Stimulated activated naive CD8-positive, alpha-beta T cell treated with anti-CD3 and anti-CD28 coated beads, Interleukin-15, amount 100 ng/mL, for 72 hours (primary cell): ENCODE measurements at regions not wholly inside any gene's neighbourhood (a gene's known extent, or its start where the extent isn't known, plus 50 kb on each side); places are given as distances from the start of the nearest gene placed in this dataset.
"Not testable (repeated sequence)": the region's sequence is repeated elsewhere in the genome, so short reads cannot be mapped to it uniquely, and the experiment has no call there.

Source experiments
- ATAC-seq: fragments of 150-1000 bp; cut with Tn5 transposase; 2 replicates; pipeline ENCODE4 v1.10.0; 2021; ENCODE audit warnings: mild to moderate bottlenecking, moderate library complexity
- DNase-seq, 2 donors: peaks; one replicate each; pipeline ENCODE4 v3.0.0; 2021 to 2022
- H3K27ac Mint-ChIP-seq, 2 donors: one replicate each; pipeline ENCODE4 v1.8.0; 2022; ENCODE audit warnings: mild to moderate bottlenecking in 2 of 2, mixed read lengths in 2 of 2, moderate library complexity in 2 of 2
- H3K27me3 Mint-ChIP-seq: one replicate; pipeline ENCODE4 v1.8.0; 2022; ENCODE audit warnings: mixed read lengths
- H3K4me1 Mint-ChIP-seq: one replicate; pipeline ENCODE4 v1.8.0; 2022; ENCODE audit warnings: mild to moderate bottlenecking, mixed read lengths
- H3K4me3 Mint-ChIP-seq, 2 donors: one replicate each; pipeline ENCODE4 v1.8.0; 2022; ENCODE audit warnings: mild to moderate bottlenecking in 2 of 2, mixed read lengths in 2 of 2, moderate library complexity in 1 of 2
- H3K9me3 Mint-ChIP-seq, 2 donors: one replicate each; pipeline ENCODE4 v1.8.0; 2022; ENCODE audit warnings: mixed read lengths in 2 of 2

DNA sequence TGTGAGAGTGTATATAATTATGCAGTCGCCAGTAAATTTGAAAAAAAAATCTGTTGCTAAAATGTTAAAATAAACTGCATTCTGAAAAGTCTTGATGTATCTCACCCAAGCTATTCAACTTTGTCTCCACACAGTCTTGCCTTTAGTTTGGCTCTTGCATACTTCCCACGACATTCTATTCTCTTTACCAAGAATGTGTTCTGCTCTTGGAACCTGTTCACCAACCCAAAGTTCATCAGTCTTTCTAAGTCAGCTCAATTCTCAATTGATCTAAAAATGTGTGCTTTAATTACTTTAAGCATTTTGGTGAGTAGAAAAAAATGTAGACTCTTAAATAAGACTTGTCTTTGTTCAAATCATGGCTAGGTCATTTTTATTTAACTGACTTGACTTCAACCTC is 657.7 kb upstream of the TBL1XR1 start:
- Mint-ChIP-seq H3K27ac (no peak overlapping the region), H3K27me3 (no peaks in the 10 kb centered on the region), H3K4me3 (no peak overlapping the region), H3K4me1 (no peaks in the 10 kb centered on the region), H3K9me3 (peaks cover 20 to 31% of the 10 kb centered on the region in 2 donors)
- ATAC-seq (no peak), DNase-seq (no peak)

DNA sequence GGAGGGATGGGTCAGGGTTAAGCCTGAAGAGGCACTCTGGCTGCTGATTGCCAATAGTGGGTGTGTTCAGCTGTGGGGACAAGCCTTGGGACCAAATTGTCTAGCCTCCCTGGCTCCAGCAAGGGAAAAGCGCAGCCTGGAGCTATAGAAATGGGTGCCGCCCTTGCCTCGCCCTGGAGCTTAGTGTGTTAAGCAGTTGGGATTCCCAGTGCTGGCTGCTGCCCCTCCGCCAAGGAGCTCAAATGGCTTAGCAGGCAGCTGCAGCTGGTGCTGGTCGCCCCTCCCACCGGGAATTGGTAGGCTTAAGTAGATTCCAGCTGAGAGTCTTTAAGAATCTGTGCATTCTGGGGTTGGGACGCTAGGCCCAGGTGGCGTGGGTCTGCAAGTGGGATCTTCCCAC is 662.9 kb upstream of the TBL1XR1 start:
- Mint-ChIP-seq H3K27me3 (no peaks in the 10 kb centered on the region), H3K27ac (no peak overlapping the region), H3K4me3 (no peak overlapping the region), H3K9me3 (peaks cover 33 to 46% of the 10 kb centered on the region in 2 donors), H3K4me1 (no peaks in the 10 kb centered on the region)
- no peak for ATAC-seq
- DNase-seq, result no peak

DNA sequence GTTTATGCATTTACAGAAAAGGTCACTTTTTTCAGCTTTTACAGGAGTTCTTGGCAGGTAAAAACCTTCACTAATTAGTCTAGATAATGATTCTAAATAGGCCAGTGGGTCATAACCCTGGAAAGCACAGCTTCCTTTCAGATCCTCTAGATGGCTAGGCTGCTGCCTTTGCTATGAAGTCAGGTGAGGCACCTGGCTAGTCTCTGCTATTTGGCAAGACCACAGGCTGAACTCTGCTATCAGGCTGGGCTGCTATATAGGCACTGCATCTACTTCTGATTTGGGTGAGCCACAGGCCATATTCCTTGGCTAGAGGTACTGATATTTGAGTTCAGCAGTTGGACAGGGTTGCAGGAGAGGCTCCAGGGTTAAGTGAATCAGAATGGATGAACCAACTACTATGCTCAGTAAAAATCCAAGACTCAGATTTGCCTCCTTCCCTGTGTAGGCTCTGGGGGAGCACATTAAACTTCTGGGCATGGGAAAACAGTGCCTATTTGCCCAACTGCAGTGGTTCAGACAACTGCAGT is 665.7 kb upstream of the TBL1XR1 start:
- Mint-ChIP-seq H3K4me1 (no peaks in the 10 kb centered on the region), H3K27me3 (no peaks in the 10 kb centered on the region), H3K4me3 (no peak overlapping the region), H3K27ac (no peak overlapping the region), H3K9me3 (peaks cover 33 to 52% of the 10 kb centered on the region in 2 donors)
- no peak for DNase-seq
- ATAC-seq, result no peak

DNA sequence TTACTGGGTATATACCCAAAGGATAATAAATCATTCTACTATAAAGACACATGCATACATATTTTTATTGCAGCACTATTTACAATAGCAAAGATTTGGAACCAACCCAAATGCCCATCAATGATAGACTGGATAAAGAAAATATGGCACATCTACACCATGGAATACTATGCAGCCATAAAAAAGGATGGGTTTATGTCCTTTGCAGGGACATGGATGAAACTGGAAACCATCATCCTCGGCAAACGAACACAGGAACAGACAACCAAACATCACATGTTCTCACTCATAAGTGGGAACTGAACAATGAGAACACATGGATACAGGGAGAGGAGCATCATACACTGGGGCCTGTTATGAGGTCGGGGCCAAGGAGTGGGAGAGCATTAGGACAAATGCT is 665.0 kb upstream of the KCNMB2 start:
- ATAC-seq, DNase-seq, H3K27me3 Mint-ChIP-seq, H3K4me3 Mint-ChIP-seq, H3K4me1 Mint-ChIP-seq, H3K27ac Mint-ChIP-seq: not testable (repeated sequence)
- peaks cover 22 to 38% of the 10 kb centered on the region in 2 donors for H3K9me3 Mint-ChIP-seq

DNA sequence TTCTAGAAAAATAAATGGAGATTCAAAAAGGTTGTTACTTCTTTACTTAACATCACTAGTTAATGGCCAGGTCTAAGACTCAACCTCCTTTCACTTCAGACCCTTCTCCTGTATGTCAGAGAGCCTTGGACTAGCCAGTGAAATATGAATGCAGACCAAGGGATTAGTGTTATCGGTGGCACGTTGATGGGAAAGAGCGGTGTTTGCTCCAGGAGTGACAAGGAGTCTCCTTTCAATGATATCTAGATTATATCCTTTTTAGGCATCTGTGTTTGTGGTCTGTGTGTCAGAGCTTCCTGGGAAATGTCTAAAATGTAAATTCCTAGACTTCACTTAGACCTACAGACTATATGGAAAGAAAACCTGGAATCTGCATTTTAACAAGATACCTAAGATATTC is 658.0 kb upstream of the KCNMB2 start:
- DNase-seq (no peak), ATAC-seq (no peak)
- Mint-ChIP-seq H3K27me3 (no peaks in the 10 kb centered on the region), H3K9me3 (no peaks in the 10 kb centered on the region), H3K4me1 (peaks cover 12% of the 10 kb centered on the region), H3K27ac (no peak overlapping the region), H3K4me3 (no peak overlapping the region)

DNA sequence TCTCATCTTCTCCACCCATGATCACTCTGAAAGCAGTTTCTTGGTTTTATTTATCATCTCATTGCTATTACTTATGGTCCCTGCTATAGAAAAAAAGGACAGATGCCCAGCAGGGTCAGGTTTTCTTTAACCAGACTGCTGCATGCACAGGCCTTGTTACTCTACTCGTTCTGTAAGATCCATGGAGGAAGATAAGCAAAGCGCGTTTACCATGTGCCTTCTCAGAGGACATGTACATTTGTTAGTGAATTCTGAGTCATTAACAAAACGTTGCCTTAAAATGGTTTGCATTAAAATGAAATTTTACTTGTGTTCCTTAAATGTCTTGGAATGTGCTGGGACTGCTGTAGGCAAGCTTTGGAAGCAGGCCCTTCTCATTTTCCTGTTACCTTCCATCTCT is 657.3 kb upstream of the KCNMB2 start:
- Mint-ChIP-seq H3K27me3 (no peaks in the 10 kb centered on the region), H3K27ac (peak overlapping the region; percentile 69 to 71), H3K9me3 (no peaks in the 10 kb centered on the region), H3K4me3 (no peak overlapping the region), H3K4me1 (peaks cover 19% of the 10 kb centered on the region)
- DNase-seq, result no peak
- no peak for ATAC-seq

DNA sequence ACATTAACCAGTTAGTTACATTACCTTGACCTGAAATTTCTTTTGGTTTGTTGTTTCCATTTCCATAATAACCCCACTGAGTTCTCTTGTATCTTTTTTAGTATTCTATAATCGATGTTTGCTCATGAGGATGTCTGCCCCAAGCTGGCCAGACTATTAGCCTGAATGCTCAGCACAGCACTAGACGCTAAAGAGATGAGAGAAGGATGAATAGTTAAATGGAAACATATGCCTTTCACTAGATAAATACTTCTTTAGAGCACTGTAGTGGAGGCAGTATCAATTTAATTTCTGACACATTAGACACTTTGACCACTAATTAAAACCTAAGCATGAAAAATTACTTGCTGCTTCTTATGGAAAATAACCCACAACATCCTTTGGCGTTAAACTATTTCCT is 654.9 kb upstream of the KCNMB2 start:
- H3K27ac Mint-ChIP-seq, result no peak overlapping the region
- H3K4me1 Mint-ChIP-seq, result peaks cover 15% of the 10 kb centered on the region
- no peak for DNase-seq
- H3K27me3 Mint-ChIP-seq, result no peaks in the 10 kb centered on the region
- no peaks in the 10 kb centered on the region for H3K9me3 Mint-ChIP-seq
- ATAC-seq, result no peak
- H3K4me3 Mint-ChIP-seq, result no peak overlapping the region

DNA sequence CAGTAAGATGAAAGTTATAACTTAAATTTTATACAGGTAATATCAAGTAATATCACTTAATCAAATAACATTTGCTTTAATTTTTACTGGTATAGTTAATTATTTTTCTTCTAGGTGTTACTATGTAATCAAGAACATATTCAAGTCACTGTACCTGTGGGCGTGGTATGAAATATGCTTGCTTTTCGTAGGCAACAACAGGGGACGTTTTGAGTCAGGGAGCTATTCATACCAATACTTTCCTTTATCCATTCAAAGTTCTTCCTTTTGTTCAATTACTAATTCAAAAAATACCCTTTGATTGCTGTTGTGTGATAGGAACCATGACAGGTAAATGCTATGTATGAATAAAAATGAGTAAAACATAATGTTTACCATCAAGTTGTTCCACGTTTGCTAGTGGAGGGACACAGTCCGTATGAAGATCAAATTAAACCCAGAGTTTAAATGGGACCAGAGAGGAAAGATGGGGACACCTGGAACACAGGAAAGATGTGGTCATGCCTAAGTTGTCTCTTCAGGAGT is 654.0 kb upstream of the KCNMB2 start:
- peak; percentile 33 for ATAC-seq
- DNase-seq, result no peak
- Mint-ChIP-seq H3K27ac (no peak overlapping the region), H3K4me1 (peaks cover 15% of the 10 kb centered on the region), H3K4me3 (no peak overlapping the region), H3K27me3 (no peaks in the 10 kb centered on the region), H3K9me3 (no peaks in the 10 kb centered on the region)

DNA sequence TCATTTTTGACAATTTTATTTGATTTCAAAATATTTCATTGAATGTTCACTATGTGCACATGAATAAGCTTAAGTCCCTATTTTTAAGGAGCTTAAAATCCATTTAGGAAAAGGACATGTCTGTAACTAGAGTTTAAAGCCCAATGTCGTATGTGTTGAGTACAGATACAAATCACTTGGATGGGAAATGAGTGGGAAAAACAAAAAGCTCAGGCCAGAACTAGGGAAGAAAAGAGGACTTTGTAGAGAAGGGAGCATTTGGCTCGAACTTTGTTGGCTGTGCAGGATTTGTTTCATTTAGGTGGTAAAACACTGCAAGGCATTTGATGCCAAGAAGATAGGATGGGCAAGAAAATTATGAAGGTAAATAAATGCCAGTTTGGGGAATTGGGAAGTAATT is 653.1 kb upstream of the KCNMB2 start:
- Mint-ChIP-seq H3K9me3 (peaks cover 0 to under 1% of the 10 kb centered on the region in 2 donors), H3K4me1 (peaks cover 15% of the 10 kb centered on the region), H3K27ac (no peak overlapping the region), H3K4me3 (no peak overlapping the region), H3K27me3 (no peaks in the 10 kb centered on the region)
- DNase-seq (no peak), ATAC-seq (no peak)

DNA sequence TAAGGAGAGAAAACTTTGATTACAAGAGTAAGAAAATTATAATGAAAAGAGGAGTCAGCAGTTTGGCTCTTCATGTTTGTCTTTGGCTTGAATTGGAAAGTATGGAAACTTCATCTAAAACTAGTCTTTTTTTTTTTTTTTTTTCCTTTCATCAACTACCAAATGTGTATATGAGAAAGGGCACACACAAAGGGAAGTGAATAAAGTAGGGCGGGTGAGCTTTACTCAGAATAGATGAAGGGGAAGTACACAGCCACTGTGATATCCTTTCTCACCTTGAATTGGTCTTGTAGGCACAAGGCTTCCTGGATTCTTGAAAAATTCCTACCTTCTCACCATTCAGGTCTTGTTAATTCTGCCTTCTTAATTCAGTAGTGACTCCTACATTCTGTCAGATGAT is 652.3 kb upstream of the KCNMB2 start:
- Mint-ChIP-seq H3K4me3 (no peak overlapping the region), H3K9me3 (peaks cover 0 to 4% of the 10 kb centered on the region in 2 donors), H3K27me3 (no peaks in the 10 kb centered on the region), H3K4me1 (peaks cover 15% of the 10 kb centered on the region), H3K27ac (no peak overlapping the region)
- ATAC-seq (peak; percentile 57), DNase-seq (no peak)

DNA sequence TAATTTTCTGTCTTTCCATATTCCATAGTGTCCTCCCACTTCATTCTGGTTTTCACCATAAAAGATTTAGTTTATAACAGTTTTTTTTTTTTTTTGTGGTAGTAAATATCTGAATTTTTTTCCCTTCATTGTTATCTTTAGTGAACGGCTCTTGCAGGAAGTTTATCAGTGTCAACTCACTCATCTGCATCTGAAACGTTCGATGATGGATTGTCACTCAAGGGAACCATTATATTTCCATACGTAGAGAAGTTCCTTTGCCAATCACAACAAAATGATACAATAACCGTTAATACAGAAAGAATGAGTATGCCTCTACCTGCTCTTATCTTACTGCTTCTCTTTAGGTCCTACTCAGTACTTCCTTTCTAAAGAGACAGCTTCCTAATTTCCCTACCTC is 651.2 kb upstream of the KCNMB2 start:
- DNase-seq, result no peak
- peaks cover 0 to 4% of the 10 kb centered on the region in 2 donors for H3K9me3 Mint-ChIP-seq
- H3K27ac Mint-ChIP-seq, result no peak overlapping the region
- H3K27me3 Mint-ChIP-seq, result no peaks in the 10 kb centered on the region
- peaks cover 15% of the 10 kb centered on the region for H3K4me1 Mint-ChIP-seq
- ATAC-seq, result no peak
- H3K4me3 Mint-ChIP-seq, result no peak overlapping the region

DNA sequence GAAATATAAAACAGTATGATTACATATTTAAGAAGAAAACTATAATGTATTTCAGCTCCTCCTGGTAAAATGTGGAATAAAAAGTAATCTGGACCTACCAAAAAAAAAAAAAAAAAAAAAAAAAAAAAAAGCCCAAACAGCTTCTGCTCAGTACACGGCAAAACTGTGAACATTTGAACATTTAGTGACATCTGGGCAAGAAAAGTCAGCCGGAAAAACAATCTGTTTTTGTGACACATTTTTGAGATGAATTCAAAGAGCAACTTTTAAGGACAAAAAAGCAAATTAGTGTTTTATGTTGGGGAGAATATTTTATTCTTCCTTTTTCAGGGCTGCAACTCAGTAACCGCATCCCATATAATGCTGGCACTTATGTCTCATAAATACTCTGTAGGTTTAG is 649.7 kb upstream of the KCNMB2 start:
- ATAC-seq (no peak), DNase-seq (no peak)
- H3K27ac Mint-ChIP-seq, result no peak overlapping the region
- H3K4me3 Mint-ChIP-seq, result no peak overlapping the region
- H3K27me3 Mint-ChIP-seq, result no peaks in the 10 kb centered on the region
- peaks cover 0 to 4% of the 10 kb centered on the region in 2 donors for H3K9me3 Mint-ChIP-seq
- peaks cover 15% of the 10 kb centered on the region for H3K4me1 Mint-ChIP-seq

DNA sequence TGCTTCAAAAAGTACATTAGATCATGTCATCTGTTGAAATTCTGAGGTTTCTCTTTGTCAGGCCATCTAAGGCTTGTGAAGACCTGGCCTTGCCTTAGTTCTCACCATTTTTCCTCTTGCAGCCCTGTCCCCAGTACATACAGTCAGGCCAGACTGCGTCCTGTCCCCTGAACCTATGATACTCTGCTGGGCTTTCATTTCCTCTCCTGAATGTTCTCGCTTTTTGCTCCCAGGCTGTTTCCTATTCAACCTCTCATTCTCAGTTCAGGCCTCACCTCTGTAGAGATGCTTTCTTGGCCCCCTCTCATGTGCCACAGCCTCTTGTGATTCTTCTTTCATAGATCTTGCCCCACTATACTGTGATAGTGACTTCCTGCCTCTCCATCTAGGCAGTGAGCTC is 648.8 kb upstream of the KCNMB2 start:
- H3K27ac Mint-ChIP-seq, result no peak overlapping the region

DNA sequence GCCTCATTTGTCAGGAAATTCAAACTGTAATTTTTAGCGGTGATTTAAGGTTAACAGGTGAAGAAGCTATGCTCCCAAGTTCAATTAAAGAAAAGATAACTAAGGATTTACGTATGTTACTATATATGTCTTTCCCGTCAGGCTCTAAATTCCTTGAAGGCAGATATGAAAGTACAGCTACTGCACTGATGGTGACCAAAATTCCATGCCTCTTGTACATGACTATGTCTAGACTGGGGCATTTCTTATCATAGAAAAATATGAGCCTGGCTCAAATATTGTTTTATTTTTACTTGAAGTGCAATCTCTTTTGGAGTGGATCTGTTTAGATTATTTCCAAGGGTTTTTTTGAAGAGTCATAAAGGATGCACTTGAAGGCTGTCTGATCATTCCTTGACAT is 647.1 kb upstream of the KCNMB2 start:
- Mint-ChIP-seq H3K27me3 (no peaks in the 10 kb centered on the region), H3K4me1 (peaks cover 2% of the 10 kb centered on the region), H3K4me3 (no peak overlapping the region), H3K27ac (peak overlapping the region in 1 of 2 donors; percentile 34), H3K9me3 (peaks cover 0 to 4% of the 10 kb centered on the region in 2 donors)
- DNase-seq (no peak), ATAC-seq (no peak)

More for the DNA sequence above, 648.8 kb upstream of the KCNMB2 start:
- DNase-seq (no peak), ATAC-seq (no peak)
- peaks cover 15% of the 10 kb centered on the region for H3K4me1 Mint-ChIP-seq
- no peaks in the 10 kb centered on the region for H3K27me3 Mint-ChIP-seq
- H3K4me3 Mint-ChIP-seq, result no peak overlapping the region
- H3K9me3 Mint-ChIP-seq, result peaks cover 0 to 4% of the 10 kb centered on the region in 2 donors

DNA sequence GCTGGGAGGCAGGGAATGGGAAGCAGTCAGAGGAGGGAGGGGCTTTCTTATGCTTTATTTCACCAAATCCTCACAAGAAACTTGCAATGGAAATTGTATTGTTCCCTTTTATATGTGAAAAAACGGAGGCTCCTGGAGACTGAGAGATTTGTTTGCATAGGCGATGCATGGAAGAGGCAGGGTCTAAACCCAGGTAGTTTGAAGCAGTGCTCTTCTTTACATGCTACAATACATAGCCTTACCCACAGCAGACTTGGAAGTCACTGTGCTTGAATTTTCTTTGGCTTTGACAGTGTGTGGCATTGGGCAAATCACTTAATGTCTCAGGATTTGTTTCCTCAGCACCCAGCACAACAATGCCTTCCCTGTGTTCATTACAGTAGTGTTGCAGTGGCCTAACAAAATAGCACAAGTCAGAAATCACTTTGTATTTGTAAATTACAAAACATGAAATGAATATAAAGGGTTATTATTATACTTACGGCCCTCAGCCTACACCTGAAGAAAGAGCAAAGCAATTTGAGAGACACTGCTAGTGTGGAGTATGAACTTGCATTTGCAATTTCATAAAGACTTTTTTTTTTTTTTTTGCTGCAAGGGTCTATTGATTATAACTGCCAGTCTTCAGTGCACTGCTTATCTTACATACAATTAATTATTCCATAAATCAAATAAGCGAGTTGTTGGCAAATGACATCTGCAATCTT is 646.4 kb upstream of the KCNMB2 start:
- DNase-seq (no peak), ATAC-seq (no peak)
- H3K27me3 Mint-ChIP-seq, result no peaks in the 10 kb centered on the region
- peaks cover 0 to 4% of the 10 kb centered on the region in 2 donors for H3K9me3 Mint-ChIP-seq
- H3K4me3 Mint-ChIP-seq, result no peak overlapping the region
- H3K4me1 Mint-ChIP-seq, result no peaks in the 10 kb centered on the region
- peak overlapping the region in 1 of 2 donors; percentile 34 for H3K27ac Mint-ChIP-seq

DNA sequence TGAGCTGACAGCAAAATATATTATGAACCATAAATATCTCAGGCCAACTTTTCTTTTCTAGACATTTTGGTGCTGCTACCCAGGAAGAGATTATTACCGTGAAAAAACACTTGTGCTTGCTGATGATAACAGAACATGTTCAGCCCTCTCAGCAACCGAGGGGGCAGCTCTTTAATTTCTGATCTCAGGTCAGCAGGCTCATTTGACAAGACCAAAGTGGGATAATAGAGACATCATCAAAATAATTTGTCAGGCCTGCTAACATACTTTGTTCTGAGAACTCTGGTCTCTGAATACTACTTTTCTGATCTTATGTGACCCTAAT is 645.9 kb upstream of the KCNMB2 start:
- ATAC-seq (no peak), DNase-seq (no peak)
- H3K27me3 Mint-ChIP-seq, result no peaks in the 10 kb centered on the region
- peaks cover 0 to 4% of the 10 kb centered on the region in 2 donors for H3K9me3 Mint-ChIP-seq
- H3K27ac Mint-ChIP-seq, result no peak overlapping the region
- H3K4me3 Mint-ChIP-seq, result no peak overlapping the region
- no peaks in the 10 kb centered on the region for H3K4me1 Mint-ChIP-seq

DNA sequence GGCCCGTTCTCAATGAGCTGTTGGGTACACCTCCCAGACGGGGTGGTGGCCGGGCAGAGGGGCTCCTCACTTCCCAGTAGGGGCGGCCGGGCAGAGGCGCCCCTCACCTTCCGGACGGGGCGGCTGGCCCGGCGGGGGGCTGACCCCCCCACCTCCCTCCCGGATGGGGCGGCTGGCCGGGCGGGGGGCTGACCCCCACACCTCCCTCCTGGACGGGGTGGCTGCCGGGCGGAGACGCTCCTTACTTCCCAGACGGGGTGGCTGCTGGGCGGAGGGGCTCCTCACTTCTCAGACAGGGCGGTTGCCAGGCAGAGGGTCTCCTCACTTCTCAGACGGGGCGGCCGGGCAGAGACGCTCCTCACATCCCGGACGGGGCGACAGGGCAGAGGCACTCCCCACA is 644.7 kb upstream of the KCNMB2 start:
- ATAC-seq, H3K9me3 Mint-ChIP-seq, H3K4me1 Mint-ChIP-seq: not testable (repeated sequence)

More for the DNA sequence above, 644.7 kb upstream of the KCNMB2 start:
- not testable (repeated sequence) for H3K27ac Mint-ChIP-seq, DNase-seq, H3K27me3 Mint-ChIP-seq, H3K4me3 Mint-ChIP-seq
